Hematopoietic multipotent progenitor cell treated with erythropoietin and hydrocortisone succinate and interleukin-3 and kit ligand, for 6 days (in vitro differentiated cells): ENCODE measurements at regions not wholly inside any gene's neighbourhood (a gene's known extent, or its start where the extent isn't known, plus 50 kb on each side); places are given as distances from the start of the nearest gene placed in this dataset.

Source experiments
- DNase-seq: peaks from one replicate; pipeline ENCODE4 v3.0.0-alpha.2; 2015

DNA sequence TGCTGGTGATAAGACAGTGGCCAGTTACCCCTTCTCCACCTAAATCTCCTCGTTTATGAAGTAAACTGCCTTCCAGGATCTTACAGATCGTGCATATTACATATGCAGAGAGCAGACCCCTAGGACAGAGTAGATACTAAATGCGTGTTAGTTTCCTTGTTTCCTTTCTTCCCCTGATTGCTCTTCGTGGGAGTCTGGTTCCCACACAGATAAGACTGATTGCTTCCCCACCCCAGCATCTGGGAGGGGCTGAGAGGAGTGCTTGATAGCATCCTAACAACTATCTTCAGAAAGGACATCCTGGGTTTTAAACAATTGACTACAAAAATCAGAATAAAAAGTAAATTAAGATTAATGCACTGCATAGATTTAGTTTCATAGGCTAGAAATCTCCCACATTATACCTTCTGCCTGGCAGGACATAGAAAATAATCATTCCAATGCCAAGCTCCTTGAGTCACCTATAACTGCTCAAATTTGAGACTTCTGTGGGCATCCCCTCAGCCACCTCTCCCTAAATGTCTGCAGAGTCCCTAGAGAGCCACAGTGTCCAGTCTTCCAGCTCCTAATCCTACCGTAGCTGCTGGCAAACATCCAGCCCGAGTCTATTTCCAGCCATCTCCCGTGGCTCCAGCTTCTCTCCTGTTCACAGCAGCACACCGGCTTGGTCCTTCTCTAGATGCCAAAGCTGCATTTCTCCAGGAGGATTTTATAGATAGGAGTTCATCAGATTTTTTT lies 128.3 kb downstream of the LRRC30 start:
- no peak for DNase-seq

DNA sequence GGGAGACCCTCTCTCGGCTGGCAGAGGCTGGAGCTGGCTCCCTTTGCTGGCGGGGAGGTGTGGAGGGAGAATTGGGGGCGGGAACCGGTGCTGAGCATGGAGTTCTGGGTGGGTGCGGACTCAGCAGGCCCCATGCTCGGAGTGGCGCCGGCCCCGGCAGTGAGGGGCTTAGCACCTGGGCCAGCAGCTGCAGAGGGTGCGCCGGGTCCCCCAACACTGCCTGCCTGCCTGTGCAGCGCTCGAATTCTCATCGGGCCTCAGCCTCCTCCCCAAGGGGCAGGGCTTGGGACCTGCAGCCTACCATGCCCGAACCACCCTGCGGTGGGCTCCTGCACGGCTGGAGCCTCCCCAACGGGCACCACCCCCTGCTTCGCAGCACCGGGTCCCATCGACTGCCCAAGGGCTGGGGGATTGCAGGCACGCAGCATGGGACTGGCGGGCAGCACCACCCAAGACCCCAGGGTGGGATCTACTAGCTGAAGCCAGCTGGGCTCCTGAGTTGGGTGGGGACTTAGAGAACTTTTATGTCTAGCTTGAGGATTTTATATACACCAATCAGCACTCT lies 129.8 kb downstream of the LRRC30 start:
- DNase-seq: no peak

DNA sequence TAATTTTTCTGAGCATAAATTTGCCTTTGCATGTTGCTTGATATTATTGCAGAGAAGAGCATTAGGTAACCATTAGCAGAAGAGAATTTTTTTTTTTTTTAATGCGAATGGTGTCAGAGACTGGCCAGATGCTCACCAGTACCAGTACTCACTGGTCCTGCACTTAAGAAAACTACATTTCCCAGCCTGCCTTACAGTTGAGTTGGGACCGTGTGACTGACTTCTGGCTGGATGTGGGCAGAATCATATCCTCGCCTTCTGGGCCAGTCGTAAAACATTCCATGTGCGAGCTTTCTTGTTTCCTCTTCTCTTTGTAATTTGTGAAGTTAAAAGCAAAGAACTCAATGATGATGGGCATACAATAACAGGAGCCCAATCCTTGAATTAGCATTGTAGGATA lies 132.4 kb downstream of the LRRC30 start:
- DNase-seq: no peak

DNA sequence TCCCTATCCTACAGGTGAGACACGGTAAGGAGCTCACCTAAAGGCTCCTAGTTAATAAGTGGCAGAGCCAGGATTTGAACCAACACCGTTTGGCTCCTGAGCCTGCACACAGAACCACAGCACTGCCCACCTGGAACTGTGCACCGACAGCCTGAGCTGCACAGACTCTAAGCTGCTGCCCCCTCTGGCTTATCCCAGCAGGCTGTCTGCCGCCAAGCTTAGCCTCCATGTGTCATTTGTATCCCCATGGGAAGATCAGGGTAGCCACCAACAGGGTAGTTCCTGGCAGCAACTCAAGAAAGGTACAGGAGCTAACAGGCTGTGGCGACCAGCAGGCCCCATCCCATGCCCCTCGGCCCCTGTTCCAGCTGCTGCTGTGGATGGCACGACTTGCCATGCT lies 135.7 kb downstream of the LRRC30 start:
- DNase-seq: no peak

DNA sequence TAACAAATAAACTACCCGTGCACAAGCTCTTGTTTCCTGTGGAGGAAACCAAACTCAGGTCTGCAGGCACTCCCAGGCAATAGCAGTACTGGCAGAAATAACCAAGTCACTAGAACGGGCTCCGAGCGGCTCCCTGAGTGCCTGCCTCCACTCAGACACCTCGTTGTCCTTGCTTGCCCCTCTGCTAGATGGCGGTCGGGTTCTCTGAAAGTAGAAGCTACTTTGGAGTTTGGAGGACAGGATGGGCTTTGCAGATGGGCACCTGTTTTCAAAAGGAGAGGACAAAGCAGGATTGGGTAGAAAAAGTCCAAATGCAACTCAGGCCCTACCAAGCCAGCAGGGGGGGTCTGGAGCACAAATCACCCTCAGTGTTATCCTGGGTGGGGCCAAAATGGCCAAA lies 136.4 kb downstream of the LRRC30 start:
- DNase-seq: peak; percentile 4

DNA sequence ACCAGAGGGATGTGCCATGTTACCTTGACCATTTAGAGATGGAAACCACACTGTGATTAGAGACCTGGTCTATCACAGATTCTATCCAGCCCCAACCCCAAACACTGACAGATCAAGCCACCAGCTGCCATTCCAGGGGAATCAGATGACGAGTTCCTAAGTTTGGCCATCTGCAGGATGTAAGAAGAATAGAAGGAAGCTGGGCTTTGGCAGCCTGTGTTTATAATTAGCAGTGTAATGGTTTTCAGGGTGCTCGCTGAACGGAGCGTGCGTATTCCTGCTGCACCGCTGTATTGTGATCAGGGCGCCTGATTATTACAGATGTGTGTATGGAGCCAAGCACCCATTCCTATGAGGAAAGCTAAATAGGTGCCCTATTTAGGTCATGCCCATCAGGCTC lies 138.1 kb downstream of the LRRC30 start:
- no peak for DNase-seq

DNA sequence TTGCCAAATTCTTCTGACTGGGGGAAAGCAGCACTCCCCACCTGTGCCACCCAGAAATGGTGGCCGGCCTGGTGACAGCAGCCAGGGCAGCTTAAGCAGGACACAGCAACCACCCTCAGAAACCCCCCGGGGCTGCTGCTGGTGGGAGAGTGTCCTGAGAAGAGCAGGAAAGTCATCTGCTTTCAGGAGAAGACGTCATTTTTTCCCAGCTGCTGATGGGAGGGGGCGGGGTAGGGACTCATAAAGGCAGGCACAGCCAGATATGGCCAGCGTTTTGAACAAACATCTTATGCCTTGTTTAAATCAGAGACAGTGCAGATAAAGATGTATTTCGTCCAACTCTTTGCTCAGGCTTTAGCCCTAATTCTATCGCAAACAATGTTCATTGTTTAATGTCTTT lies 139.5 kb downstream of the LRRC30 start:
- no peak for DNase-seq

DNA sequence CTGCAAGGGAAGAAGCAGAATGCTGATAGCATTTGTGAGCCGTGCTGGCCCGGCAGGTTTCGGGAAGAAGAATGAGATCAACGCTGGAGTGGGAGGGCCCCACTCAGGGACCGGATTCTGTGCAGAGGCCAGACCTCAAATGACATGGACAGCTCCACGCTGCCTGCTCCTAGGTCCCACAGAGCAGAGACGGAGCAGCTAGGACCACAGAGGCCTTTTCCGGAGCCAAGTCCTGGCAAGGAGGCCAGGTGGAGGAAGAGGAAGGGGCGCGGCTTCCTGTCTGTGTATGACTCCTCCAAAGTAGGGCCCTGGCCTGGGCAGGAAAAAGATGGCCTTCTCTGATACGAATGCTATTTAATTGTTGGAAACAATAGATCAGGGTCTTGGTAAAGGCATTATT lies 139.9 kb downstream of the LRRC30 start:
- DNase-seq: peak; percentile 10

DNA sequence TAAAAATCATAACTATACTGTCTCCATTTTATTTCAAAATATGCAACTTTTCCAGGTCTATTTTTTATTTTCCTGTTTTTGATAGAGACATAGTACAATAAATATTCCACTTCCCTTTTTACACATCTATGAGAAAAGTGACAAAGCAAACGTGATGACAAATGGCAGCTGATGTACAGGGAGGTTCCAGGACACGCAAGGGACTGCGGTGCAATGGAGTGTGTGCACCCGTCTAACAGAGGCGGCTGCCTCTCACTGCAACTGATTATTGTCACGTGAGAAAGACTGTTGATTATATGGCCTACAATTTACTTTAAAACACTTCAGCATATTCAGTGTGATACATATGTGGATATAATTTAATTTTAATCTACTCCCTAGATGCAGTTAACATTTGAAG lies 142.6 kb downstream of the LRRC30 start:
- no peak for DNase-seq

DNA sequence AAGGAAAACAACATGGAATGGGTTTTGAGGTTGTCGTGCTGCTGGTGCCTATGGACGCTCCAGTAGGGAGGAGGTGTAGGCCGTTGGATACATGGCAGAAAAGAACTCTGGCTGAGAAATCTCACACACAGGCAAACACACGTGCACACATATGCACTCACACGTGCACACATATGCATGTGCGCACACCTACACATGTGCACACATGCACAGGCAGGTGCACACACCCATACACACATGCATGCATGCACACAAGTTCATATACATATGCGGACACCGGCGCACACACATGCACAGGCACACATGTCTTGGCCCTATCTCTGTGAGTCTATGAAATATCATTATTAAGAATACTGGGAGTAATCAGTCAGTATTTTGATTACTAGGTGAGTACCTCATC lies 150.4 kb downstream of the LRRC30 start:
- DNase-seq: no peak

DNA sequence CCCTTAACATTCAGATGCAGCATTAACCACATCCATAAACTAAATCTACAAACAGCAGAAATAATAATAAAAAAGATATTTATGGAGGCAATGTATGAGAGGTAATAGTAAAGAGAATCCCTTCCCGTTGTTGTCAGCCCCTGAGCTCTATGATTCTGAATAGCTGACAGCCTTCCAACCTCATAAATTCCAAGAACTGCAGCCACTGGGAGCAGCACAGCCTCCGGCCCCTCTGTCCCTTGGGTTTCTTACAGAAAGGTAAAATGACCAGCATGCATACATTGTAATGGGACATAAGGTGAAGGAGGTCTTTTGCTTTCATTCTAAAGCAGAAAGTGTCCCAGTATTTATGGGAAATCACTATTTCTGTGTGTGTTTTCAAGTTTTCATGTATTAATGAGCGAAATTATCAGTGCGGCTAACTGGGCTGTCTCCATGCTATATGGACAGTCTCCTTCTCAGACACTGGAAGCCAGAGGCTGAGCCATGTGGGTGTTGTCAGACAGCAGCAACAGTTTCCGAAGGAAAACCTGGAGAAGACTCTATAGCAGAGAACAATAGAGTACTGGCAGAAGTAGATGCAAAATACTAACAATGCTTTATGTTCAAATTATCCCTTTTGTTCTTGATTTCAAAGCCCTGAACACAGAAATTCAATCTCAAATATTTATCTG lies 151.6 kb downstream of the LRRC30 start:
- DNase-seq: no peak

DNA sequence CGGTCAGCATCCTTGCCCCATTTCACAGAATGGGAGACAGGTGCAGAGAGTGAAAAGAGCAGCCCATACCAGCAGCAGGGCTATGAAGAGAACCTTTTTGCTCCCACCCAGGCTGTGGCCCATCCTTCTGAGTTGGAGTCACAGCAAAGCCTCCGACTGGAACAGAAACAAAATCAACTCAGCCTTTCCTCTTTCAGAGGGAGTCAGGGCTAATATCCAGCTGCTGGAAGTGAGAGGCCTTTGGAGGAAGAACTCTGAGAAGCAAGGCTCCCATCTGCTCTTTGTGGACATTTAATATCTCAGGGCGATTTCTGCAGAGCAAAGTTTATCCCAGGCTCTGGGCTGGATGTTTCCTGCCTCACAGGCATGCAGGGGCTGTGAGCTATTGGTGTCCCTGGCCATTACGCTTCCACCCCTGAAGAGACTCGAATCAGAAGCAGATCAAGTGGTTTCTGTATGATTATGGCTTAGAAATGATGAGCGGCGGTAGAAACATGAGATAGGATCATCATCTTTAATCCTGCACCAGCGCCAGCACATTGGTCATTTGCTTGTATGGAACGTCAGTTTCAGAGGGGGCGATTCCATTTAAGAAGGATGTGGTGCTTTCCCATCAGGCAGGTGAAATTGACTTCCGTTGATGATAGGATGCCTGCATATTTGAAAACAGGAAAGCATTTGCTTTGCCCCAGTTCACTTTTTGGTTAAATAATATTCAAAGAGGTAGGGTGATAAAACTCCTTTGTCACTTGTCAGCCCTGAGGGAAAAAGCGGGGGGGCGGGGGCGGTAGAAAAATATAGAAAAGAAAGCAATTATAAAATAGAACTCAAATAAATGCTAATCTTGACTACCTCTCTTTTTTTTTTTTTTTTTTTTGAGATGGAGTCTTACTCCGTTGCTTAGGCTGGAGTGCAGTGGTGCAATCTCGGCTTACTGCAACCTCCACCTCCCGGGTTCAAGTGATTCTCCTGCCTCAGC lies 152.4 kb downstream of the LRRC30 start:
- DNase-seq: no peak

DNA sequence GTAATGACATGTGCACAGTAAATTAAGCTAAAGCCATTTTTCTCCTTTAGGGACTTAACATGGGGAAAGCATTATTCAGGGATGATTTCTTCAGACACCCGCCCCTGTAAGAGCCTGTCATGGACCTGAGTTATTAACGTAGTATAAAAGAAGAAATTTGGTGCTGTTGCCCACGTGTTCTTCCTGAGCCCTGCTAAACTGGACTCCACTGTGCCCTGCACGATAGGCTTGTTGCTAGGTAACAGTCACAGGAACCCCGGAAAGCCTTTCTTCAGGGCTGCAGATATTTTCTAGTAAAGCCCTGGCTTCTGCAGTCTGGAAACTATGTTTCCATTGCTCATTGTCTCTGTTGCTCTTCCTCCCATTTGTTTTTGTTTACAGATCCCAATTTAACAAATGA lies 157.9 kb downstream of the LRRC30 start:
- no peak for DNase-seq

DNA sequence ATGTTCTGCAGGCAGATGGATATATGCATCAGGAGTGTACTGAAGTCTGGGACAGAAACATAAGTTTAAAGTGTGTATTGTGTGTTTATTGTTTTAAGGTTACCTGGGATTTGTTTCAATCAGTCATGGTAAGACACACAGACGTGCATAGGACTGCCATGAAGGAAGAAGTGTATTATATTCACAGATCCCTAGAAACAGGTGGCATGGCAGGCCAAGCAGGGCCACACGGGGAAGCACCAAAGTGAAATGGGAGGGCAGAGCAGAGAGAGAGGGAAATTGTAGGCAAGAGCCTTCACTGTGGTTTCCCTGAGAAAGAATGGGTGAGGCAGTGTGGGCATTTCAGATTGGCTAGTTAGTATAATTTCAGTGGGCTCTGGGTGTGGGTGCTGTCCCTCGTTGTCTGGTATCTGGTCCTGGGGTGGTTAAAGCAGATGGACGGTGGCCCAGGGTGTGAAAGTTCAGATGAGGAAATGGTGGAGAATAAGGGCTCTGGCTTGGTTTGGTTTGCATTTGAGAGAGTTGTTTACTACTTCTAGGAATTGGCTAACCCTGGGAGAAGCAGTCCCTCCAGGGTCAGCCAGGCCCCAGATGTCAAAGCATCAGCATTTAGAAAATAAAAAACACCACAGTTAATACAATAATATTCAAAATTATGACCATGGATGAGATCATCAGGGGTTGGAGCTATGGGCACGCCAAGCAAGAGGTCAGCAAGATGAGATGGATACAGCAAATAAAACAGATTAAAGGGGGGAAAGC lies 160.0 kb downstream of the LRRC30 start:
- no peak for DNase-seq

DNA sequence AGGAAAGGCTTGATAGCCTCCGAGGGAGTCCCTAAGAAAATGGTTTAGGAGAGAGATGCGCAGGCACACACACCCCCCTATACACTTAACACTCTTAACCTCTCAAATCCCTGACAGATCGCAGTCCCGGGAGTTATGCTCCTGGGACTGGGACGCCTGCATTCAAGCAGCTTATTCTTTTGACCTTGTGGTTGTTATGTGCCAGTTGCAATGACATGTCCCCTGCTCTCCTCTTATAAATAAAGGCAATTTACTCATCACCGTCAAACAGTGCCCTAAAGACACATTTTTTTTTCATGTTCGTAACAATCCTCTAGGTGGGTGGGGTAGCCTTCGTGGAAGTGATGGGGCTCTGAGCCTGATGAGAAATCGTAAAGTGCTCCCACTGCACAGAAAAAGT lies 162.2 kb downstream of the LRRC30 start:
- DNase-seq: no peak

DNA sequence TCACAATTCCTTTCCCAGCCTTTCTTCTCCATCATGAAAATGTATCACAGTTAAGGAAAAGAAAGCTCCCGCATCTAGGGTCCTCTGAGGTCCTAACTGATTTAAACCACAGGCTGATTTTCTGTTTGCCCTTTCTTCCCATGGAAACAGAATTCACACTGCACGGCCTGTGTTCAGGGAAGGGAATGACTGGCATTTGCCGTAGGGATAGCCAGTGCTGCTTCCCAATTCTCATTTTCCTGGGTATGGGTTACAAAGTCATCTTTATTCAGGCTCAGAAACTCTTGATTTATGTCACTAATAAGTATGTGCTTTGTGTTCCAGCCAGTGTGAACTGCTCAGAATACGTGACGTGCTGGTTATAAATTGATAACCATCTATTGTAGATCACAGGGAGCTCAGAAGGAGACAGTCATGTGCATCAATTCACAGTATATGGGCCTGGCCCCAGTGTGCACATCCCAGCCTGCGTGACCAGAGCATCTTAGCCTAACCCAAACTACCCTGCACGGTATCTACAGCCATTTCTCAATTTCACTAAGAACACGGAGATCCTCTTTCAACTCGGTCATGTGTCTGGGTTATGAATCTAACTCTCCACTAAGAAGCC lies 163.3 kb downstream of the LRRC30 start:
- DNase-seq: no peak

DNA sequence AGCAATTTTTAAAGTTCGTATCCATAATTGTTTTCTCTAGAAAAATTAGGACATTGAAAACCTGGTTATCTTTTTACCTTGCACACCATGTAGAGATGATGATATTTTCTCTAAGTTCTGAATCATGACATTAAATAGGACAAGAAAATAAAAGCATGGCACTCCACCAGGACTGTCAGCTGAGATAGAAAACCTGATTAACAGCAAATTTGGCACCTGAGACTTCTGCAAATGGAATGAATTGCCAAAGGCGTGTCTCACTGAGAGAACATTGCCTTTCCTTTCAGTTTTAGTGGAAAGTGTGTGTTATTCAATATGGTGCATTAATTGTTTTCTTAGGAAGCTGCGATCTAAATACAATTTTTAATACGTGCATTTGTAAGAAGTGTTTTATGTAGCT lies 164.7 kb downstream of the LRRC30 start:
- no peak for DNase-seq

DNA sequence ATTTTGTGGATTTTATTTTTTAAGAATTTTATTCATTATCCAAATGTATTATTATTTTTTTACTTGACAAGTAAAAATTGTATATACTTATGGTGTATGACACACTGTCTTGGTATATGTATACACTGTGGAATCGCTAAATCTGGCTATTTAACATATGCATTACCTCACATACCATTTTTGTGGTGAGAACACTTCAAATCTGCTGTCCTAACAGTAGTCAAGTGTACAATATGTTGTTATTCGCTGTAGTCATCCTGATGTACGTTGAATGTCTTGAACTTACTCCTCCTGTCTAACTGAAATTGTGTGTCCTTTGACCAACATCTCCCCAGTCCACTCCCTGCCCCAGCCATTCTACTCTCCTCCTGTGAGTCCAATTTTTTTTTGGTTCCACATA lies 153.2 kb upstream of the PTPRM start:
- no peak for DNase-seq

DNA sequence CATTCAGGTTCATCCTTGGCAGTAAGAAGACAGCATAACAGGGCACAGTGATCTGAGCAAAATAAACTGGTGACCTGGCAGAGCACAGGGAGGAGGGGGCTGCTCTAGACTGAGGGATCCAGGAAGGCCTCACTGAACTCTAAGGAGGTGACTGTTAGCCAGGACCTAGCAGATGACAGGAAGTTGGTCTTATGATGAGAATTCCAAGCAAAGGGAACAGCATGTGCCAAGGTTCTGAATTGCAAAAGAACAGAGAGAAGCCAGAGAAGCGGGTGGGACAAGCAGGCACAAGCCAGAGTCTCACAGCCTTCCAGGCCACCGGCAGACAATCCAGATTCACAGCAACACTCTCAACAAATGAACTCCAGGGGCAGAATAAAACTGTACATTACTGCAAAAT lies 152.7 kb upstream of the PTPRM start:
- DNase-seq: no peak

DNA sequence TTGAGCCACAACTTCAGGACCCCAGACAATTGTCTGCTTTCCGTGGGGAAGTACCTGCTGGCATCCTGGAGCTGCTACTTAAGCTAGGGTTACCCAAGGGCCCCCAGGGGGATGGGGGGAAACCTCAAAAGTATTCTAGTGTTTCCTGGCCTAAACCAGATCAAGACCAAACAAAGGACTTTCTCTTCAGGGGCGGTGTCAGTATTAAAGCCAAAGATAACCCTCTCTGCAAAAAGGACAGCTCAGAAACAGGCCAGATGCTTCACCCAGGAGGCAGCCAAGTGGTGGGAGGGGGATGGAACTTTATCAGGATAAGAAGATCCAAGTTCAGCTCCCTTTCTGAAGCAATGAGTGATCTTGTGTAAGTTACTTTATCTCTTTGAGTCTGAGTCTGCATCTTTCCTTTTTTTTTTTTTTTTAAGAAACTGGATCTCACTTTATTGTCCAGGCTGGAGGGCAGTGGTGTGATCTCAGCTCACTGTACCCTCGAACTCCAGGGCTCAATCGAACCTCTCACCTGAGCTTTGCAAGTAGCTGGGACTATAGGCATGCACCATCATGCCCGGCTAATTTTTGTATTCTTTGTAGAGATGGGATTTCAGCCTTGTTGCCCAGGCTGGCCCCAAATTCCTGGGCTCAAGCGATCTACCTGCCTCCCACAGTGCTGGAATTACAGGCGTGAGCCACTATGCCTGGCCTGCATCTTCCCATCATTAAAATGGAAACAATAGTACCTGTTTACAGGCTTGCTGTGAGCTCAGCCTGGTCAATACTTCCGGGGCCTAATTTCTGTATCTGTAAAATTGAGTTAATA lies 151.8 kb upstream of the PTPRM start:
- no peak for DNase-seq

DNA sequence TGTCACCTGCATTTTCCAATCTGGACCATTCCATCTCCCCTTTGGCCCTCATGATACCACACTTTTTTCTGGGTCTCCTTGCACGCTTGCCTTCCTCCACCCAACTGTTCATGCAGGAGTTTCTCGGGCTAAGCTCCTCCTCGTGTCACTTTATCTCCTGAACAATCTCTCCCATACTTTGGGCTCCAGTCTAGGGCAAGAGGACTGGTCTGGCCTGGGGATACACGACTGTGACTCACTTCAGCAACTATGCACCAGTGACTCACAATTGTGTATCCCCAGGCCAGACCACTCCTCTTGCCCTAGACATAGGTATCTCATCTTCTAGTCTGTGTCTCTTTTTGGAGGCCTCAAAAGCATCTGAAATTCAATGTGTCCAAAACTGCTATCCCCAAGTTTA lies 149.4 kb upstream of the PTPRM start:
- DNase-seq: no peak
